Endodermal cell (in vitro differentiated cells): ENCODE measurements at regions not wholly inside any gene's neighbourhood (a gene's known extent, or its start where the extent isn't known, plus 50 kb on each side); places are given as distances from the start of the nearest gene placed in this dataset.

Source experiments
- DNase-seq: peaks from one replicate; pipeline ENCODE4 v3.0.0-alpha.2; 2017
- H3K27ac ChIP-seq: 2 replicates; pipeline ENCODE4 v1.5.1; 2013; ENCODE audit warnings: mild to moderate bottlenecking, low read depth, low read length, moderate library complexity
- H3K27me3 ChIP-seq: 2 replicates; pipeline ENCODE4 v1.6.1; 2013; ENCODE audit warnings: mild to moderate bottlenecking, low read length, moderate library complexity; ENCODE audit not compliant: insufficient read depth, control insufficient read depth, poor library complexity, severe bottlenecking
- H3K36me3 ChIP-seq: 2 replicates; pipeline ENCODE4 v1.7.0; 2013; ENCODE audit warnings: mild to moderate bottlenecking, low read length, moderate library complexity; ENCODE audit not compliant: control insufficient read depth, insufficient read depth
- H3K4me1 ChIP-seq: one replicate; pipeline ENCODE4 v1.7.0; 2013; ENCODE audit warnings: low read length; ENCODE audit not compliant: control insufficient read depth, insufficient read depth
- H3K4me3 ChIP-seq: 2 replicates; pipeline ENCODE4 v1.5.1; 2013; ENCODE audit warnings: mild to moderate bottlenecking, low read length, moderate library complexity
- H3K9ac ChIP-seq: 2 replicates; pipeline ENCODE4 v1.6.1; 2013; ENCODE audit warnings: mild to moderate bottlenecking, low read length, moderate library complexity; ENCODE audit not compliant: poor library complexity, severe bottlenecking; ENCODE audit errors: extremely low read depth
- H3K9me3 ChIP-seq: 2 replicates; pipeline ENCODE4 v1.6.1; 2013; ENCODE audit warnings: mild to moderate bottlenecking, low read length, moderate library complexity; ENCODE audit not compliant: control insufficient read depth
- H3K27ac Mint-ChIP-seq: 2 replicates; pipeline ENCODE4 v1.8.0; 2020; ENCODE audit warnings: mixed read lengths
- H3K27me3 Mint-ChIP-seq: 2 replicates; pipeline ENCODE4 v1.8.0; 2021; ENCODE audit warnings: mild to moderate bottlenecking, mixed read lengths; ENCODE audit not compliant: insufficient read depth
- H3K36me3 Mint-ChIP-seq: 2 replicates; pipeline ENCODE4 v1.8.0; 2020; ENCODE audit warnings: low read depth, mixed read lengths
- H3K4me1 Mint-ChIP-seq: 2 replicates; pipeline ENCODE4 v1.8.0; 2020; ENCODE audit warnings: mixed read lengths
- H3K4me3 Mint-ChIP-seq: 2 replicates; pipeline ENCODE4 v1.8.0; 2020; ENCODE audit warnings: mild to moderate bottlenecking, moderate library complexity, mixed read lengths
- H3K9me3 Mint-ChIP-seq: 2 replicates; pipeline ENCODE4 v1.8.0; 2020; ENCODE audit warnings: mild to moderate bottlenecking, mixed read lengths
- CTCF ChIP-seq: fragments of 200-600 bp; sonication (generic); conservative IDR thresholded peaks from 2 replicates; pipeline ENCODE4 v1.5.0; 2021; ENCODE audit warnings: antibody characterized with exemption, mild to moderate bottlenecking
- WGBS, 2 experiments: methylation state at CpG; one replicate each; pipeline versions ENCODE4 v1.1.5 to v1.1.7; 2013; ENCODE audit warnings: missing lambda C conversion rate in 2 of 2, mixed read lengths in 1 of 2; ENCODE audit not compliant: insufficient coverage in 1 of 2, insufficient read length in 1 of 2; 5-methylcytosine and 5-hydroxymethylcytosine counted together

GRCh38 chr18:56044239-56044638 is 456.2 kb upstream of the TCF4 start:
- no peaks in the 10 kb centered on the region for H3K4me1 Mint-ChIP-seq
- Histone ChIP-seq H3K36me3 (no peaks in the 10 kb centered on the region), H3K4me3 (no peak overlapping the region), H3K27ac (no peak overlapping the region), H3K9ac (no peak overlapping the region), H3K27me3 (no peaks in the 10 kb centered on the region), H3K4me1 (no peaks in the 10 kb centered on the region), H3K9me3 (peaks cover 12% of the 10 kb centered on the region)
- TF ChIP-seq CTCF = no peak
- H3K27ac Mint-ChIP-seq = no peak overlapping the region
- peaks cover 14% of the 10 kb centered on the region for H3K9me3 Mint-ChIP-seq
- 94 to 95% methylated on average over 1 of the region's 1 CpG for WGBS, 2 experiments
- H3K27me3 Mint-ChIP-seq = no peaks in the 10 kb centered on the region
- no peak for DNase-seq
- H3K4me3 Mint-ChIP-seq = no peak overlapping the region
- H3K36me3 Mint-ChIP-seq = no peaks in the 10 kb centered on the region

DNA sequence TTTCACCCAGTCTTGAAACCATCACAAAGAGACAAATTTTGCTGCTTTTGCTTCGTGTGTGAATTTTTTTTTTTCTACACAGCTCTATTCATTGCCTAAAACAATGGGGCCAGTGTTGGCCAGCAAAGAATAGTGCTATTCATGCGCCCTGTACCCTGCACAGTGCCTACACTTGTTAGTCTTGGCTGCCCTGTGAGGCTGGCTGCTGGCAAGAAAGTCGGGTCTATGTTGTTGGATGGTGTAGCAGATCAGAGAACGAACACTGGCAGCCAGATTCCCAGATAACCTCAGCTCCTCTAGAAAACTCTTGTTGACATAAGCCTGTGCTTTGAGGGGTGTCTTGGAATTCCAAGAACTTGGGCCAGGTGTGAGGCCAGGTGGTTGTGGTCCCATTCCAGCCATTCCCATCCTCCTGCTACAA is 455.7 kb upstream of the TCF4 start:
- H3K9me3 Mint-ChIP-seq = peaks cover 12% of the 10 kb centered on the region
- H3K36me3 Mint-ChIP-seq = no peaks in the 10 kb centered on the region
- DNase-seq = peak; percentile 44
- Histone ChIP-seq H3K9me3 (peaks cover 10% of the 10 kb centered on the region), H3K36me3 (no peaks in the 10 kb centered on the region), H3K4me3 (no peak overlapping the region), H3K27ac (no peak overlapping the region), H3K9ac (no peak overlapping the region), H3K4me1 (no peaks in the 10 kb centered on the region), H3K27me3 (no peaks in the 10 kb centered on the region)
- H3K4me3 Mint-ChIP-seq = no peak overlapping the region
- no peaks in the 10 kb centered on the region for H3K4me1 Mint-ChIP-seq
- H3K27me3 Mint-ChIP-seq = no peaks in the 10 kb centered on the region
- no peak for TF ChIP-seq CTCF
- no peak overlapping the region for H3K27ac Mint-ChIP-seq
- 56 to 82% methylated on average over 1 to 4 of the region's 4 CpGs for WGBS, 2 experiments

DNA sequence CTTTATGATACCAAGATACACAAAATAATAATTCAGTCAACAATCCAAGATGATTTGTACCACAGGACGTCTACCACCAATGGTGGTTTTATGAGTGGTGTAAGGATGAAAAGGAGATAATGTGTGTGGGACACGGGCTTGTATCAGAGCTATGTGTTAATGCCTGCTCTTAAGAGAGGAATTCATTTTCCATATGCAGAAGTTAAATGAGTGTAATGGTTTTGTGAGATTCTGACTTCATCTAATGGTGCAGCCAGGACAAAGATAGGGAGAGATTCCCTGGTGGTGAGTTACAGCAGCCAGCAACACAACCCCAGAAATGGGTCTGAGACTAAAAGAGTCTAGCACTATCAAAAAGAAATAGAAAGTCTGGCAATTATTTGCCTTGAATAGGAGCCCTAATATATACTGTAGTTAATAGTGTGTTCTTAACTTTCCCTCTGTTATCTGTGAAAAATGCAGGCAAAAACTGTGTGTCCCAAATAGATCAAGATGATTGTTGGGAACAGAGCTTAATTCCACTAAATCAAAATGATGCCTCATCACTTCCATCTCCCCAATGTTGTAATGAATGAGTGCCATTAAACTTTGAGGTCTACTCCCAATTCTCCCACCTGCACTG is 455.0 kb upstream of the TCF4 start:
- Mint-ChIP-seq H3K36me3 (no peaks in the 10 kb centered on the region), H3K27ac (no peak overlapping the region), H3K9me3 (peaks cover 7% of the 10 kb centered on the region), H3K4me1 (no peaks in the 10 kb centered on the region), H3K27me3 (no peaks in the 10 kb centered on the region), H3K4me3 (no peak overlapping the region)
- WGBS, 2 experiments = 86% methylated on average over 2 of the region's 2 CpGs; no CpG with 5 or more reads in 1 of the 2 experiments
- Histone ChIP-seq H3K36me3 (no peaks in the 10 kb centered on the region), H3K4me3 (no peak overlapping the region), H3K4me1 (no peaks in the 10 kb centered on the region), H3K9ac (no peak overlapping the region), H3K27me3 (no peaks in the 10 kb centered on the region), H3K27ac (no peak overlapping the region), H3K9me3 (peaks cover 4% of the 10 kb centered on the region)
- no peak for DNase-seq
- no peak for TF ChIP-seq CTCF
